Peyer's patch (tissue), 4 donors: ENCODE measurements at regions not wholly inside any gene's neighbourhood (a gene's known extent, or its start where the extent isn't known, plus 50 kb on each side); places are given as distances from the start of the nearest gene placed in this dataset.

Experiments used
- DNase-seq, 3 donors: peaks; one replicate each; pipeline ENCODE4 v3.0.0-alpha.2; 2017 to 2019
- H3K27ac ChIP-seq, 4 donors: fragments of 200-600 bp; sonication (generic); one replicate each; pipeline ENCODE4 v1.5.1; 2016 to 2019
- H3K27me3 ChIP-seq, 2 donors: fragments of 200-600 bp; sonication (generic); one replicate each; pipeline ENCODE4 v1.5.1; 2019
- H3K36me3 ChIP-seq, 3 donors: fragments of 200-600 bp; sonication (generic); one replicate each; pipeline ENCODE4 v1.5.1; 2016 to 2019
- H3K4me1 ChIP-seq, 4 donors: fragments of 200-600 bp; sonication (generic); one replicate each; pipeline ENCODE4 v1.5.1; 2016 to 2019
- H3K4me3 ChIP-seq, 4 donors: fragments of 200-600 bp; sonication (generic); 1 replicate in 3 of 4; 2 replicates in 1 of 4; pipeline ENCODE4 v1.5.1; 2016 to 2019; ENCODE audit warnings: mild to moderate bottlenecking in 1 of 4
- H3K9me3 ChIP-seq, 4 donors: fragments of 200-600 bp; sonication (generic); one replicate each; pipeline ENCODE4 v1.5.1; 2016 to 2019; ENCODE audit warnings: mild to moderate bottlenecking in 1 of 4
- POLR2A ChIP-seq, 2 donors: fragments of 450-650 bp; IDR thresholded peaks; one replicate each; pipeline ENCODE4 v1.5.1; 2017; ENCODE audit warnings: antibody characterized with exemption in 2 of 2, mild to moderate bottlenecking in 2 of 2, moderate library complexity in 2 of 2
- TF ChIP-seq, protein P1 (sequence below), 6 experiments: fragments of 450-650 bp in 4 of 6; fragments of 200-600 bp in 2 of 6; sonication (generic) in 1 of 6; IDR thresholded peaks; one replicate each; pipeline ENCODE4 v1.5.1; 2017 to 2019; ENCODE audit warnings: antibody characterized with exemption in 6 of 6, mild to moderate bottlenecking in 3 of 6, moderate library complexity in 1 of 6

DNA sequence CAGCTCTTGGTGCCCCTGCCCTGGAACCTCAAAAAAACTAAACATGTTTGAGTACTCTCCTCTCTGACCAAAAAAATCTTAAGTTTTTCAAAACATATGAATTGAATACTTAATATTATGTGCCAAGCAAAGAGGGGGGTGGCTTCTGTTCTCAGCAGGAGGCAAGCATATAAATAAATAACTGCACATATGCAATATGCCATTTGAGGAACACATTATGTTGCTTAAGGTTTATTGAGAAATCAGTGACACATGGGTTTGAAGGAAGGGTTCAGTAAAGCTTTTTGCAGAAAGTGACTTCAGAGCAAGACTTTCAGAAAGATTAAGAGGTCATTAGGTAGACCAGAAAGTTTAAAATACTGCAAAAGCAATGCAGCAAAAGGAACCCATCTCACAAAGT, 429.2 kb downstream of the TDRD15 start:
- H3K27ac ChIP-seq, result no peak overlapping the region
- H3K4me3 ChIP-seq, result no peak overlapping the region
- no peak for DNase-seq
- no peaks in the 10 kb centered on the region for H3K9me3 ChIP-seq
- no peaks in the 10 kb centered on the region for H3K36me3 ChIP-seq
- H3K27me3 ChIP-seq, result no peaks in the 10 kb centered on the region
- H3K4me1 ChIP-seq, result no peaks in the 10 kb centered on the region
- no peak for TF ChIP-seq POLR2A (IDR thresholded peaks at IDR 0.05)
- TF ChIP-seq, protein P1, sequence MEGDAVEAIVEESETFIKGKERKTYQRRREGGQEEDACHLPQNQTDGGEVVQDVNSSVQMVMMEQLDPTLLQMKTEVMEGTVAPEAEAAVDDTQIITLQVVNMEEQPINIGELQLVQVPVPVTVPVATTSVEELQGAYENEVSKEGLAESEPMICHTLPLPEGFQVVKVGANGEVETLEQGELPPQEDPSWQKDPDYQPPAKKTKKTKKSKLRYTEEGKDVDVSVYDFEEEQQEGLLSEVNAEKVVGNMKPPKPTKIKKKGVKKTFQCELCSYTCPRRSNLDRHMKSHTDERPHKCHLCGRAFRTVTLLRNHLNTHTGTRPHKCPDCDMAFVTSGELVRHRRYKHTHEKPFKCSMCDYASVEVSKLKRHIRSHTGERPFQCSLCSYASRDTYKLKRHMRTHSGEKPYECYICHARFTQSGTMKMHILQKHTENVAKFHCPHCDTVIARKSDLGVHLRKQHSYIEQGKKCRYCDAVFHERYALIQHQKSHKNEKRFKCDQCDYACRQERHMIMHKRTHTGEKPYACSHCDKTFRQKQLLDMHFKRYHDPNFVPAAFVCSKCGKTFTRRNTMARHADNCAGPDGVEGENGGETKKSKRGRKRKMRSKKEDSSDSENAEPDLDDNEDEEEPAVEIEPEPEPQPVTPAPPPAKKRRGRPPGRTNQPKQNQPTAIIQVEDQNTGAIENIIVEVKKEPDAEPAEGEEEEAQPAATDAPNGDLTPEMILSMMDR (IDR thresholded peaks at IDR 0.05), result no peak

DNA sequence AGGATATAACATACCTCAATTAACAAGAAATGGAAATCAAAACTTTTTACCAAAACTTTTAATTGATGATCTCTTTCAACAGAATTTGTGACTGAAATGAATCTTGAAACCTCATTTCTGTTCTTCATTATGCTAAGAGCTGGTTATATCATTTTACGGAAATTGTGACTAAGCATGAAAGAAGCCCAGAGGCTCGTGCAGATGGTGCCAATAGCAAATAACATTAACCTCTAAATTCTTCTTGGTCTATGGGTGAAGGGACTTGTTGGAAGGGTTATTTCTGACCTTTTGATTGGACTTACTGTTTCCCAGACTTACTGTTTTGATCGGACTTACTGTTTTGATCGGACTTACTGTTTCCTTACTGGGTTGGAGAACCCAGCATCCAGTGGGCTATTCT, 435.6 kb downstream of the TDRD15 start:
- TF ChIP-seq POLR2A (IDR thresholded peaks at IDR 0.05), result no peak
- TF ChIP-seq, protein P1 (IDR thresholded peaks at IDR 0.05), result no peak
- no peaks in the 10 kb centered on the region for H3K9me3 ChIP-seq
- H3K27ac ChIP-seq, result no peak overlapping the region
- H3K27me3 ChIP-seq, result no peaks in the 10 kb centered on the region
- H3K4me1 ChIP-seq, result no peaks in the 10 kb centered on the region
- no peaks in the 10 kb centered on the region for H3K36me3 ChIP-seq
- DNase-seq, result no peak
- H3K4me3 ChIP-seq, result no peak overlapping the region

DNA sequence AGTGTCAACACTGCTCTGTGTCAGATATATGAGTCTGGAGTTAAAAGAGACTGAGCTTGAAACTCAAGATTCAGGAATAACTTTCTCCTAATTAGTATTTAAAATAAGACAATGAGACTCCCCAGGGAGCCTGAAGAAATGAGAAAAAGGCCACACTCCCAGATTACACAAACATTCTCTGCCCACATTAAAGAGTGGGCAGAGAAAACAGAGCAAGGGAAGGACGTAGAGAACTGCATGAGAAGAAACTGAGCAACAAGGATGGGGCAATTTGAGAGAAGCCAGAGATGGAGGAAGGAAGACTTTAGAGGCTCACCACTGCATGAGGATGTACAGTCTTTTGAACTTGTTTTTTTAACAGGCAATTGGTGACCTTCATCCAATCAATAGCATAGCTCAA, 438.2 kb downstream of the TDRD15 start:
- Histone ChIP-seq H3K4me3 (no peak overlapping the region), H3K9me3 (no peaks in the 10 kb centered on the region), H3K27me3 (no peaks in the 10 kb centered on the region), H3K27ac (no peak overlapping the region), H3K36me3 (no peaks in the 10 kb centered on the region), H3K4me1 (no peaks in the 10 kb centered on the region)
- no peak for DNase-seq
- TF ChIP-seq, protein P1 (IDR thresholded peaks at IDR 0.05), result no peak
- TF ChIP-seq POLR2A (IDR thresholded peaks at IDR 0.05), result no peak

DNA sequence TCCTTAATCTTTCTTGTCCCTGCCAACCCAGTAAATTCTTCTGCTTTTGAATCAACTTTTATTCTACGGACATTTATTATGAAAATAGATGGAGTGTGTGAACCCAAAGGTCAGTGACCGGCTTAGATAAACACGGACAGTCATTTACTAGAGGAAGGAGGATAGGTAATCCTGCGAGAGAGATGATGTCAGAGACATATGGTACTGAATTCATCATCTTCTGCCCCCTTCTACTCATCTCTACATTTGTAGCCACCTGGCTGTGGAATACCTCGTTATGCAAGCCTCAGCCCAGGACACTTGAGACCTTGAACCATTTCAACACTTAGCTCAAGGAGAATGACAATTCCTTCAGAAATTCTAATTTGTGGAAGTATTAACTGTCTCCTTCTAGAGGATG, 443.6 kb downstream of the TDRD15 start:
- TF ChIP-seq POLR2A (IDR thresholded peaks at IDR 0.05), result no peak
- TF ChIP-seq, protein P1 (IDR thresholded peaks at IDR 0.05), result no peak
- DNase-seq, result no peak
- Histone ChIP-seq H3K27me3 (no peaks in the 10 kb centered on the region), H3K36me3 (no peaks in the 10 kb centered on the region), H3K9me3 (no peaks in the 10 kb centered on the region), H3K4me3 (no peak overlapping the region), H3K4me1 (no peaks in the 10 kb centered on the region), H3K27ac (no peak overlapping the region)

DNA sequence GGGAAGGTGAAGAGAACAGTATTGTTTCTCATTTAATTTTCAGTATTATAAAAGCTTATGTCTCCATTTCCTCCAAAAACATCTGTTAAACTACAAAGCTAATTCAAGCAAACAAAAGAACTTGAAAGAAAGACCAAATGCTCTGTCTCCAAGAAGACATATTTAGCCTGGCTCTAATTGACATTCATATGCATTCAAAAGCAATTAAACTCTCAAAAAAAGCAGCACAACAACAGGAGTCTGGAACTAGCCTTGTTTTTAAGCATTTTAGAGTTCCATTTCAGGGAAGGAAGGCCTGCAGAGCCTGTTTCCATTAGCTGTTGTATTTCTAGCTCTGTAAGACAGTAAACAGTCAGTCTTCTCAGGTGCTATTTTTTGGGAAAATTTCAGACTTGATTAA, 447.9 kb downstream of the TDRD15 start:
- H3K36me3 ChIP-seq, result no peaks in the 10 kb centered on the region
- H3K4me1 ChIP-seq, result no peaks in the 10 kb centered on the region
- no peak for DNase-seq
- no peaks in the 10 kb centered on the region for H3K27me3 ChIP-seq
- no peak for TF ChIP-seq POLR2A (IDR thresholded peaks at IDR 0.05)
- TF ChIP-seq, protein P1 (IDR thresholded peaks at IDR 0.05), result no peak
- H3K4me3 ChIP-seq, result no peak overlapping the region
- H3K9me3 ChIP-seq, result no peaks in the 10 kb centered on the region
- H3K27ac ChIP-seq, result no peak overlapping the region

DNA sequence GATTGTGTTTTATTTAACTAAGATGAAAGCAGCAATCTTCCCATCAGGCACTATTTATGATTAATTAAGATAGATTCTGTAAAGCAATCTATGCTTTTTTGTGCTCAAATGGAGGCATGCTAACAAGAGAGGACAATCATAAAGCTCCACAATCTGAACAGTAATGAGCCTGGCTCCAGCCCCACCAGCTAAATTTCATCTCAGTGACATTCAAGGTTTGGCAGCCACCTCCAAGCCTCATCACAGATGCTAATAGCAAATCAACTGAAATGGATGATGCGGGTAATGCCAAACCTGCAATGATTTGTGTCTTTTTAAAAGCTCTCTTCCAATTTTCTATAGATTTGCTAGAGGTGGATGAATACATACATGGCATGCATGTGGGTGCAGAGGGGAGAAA, 456.6 kb downstream of the TDRD15 start:
- Histone ChIP-seq H3K36me3 (no peaks in the 10 kb centered on the region), H3K4me3 (no peak overlapping the region), H3K4me1 (no peaks in the 10 kb centered on the region), H3K9me3 (no peaks in the 10 kb centered on the region), H3K27ac (no peak overlapping the region), H3K27me3 (no peaks in the 10 kb centered on the region)
- no peak for DNase-seq
- TF ChIP-seq, protein P1 (IDR thresholded peaks at IDR 0.05), result no peak
- no peak for TF ChIP-seq POLR2A (IDR thresholded peaks at IDR 0.05)
